Fibroblast of villous mesenchyme (primary cell): ENCODE measurements at regions not wholly inside any gene's neighbourhood (a gene's known extent, or its start where the extent isn't known, plus 50 kb on each side); places are given as distances from the start of the nearest gene placed in this dataset.

Source experiments
- DNase-seq: peaks from one replicate; pipeline ENCODE4 v3.0.0-alpha.2; 2010; ENCODE audit warnings: low read depth
- H3K4me3 ChIP-seq: 2 replicates; pipeline ENCODE4 v1.5.1; 2011; ENCODE audit warnings: low read depth, mild to moderate bottlenecking, low read length
- CTCF ChIP-seq: IDR thresholded peaks from 2 replicates; pipeline ENCODE4 v1.5.1; 2012; ENCODE audit warnings: low read depth, mild to moderate bottlenecking, low read length; ENCODE audit not compliant: insufficient read depth

- no peak for TF ChIP-seq CTCF
- H3K4me3 ChIP-seq: no peak overlapping the region
- DNase-seq: no peak
These were observed 205.9 kb downstream of the ZIC1 start for GRCh38 chr3:147615035-147615434.

- peak; percentile 1 for DNase-seq
- no peak overlapping the region for H3K4me3 ChIP-seq
- TF ChIP-seq CTCF: peak; percentile 28
These were observed 207.9 kb downstream of the ZIC1 start for GRCh38 chr3:147616998-147617619.

- H3K4me3 ChIP-seq: no peak overlapping the region
- no peak for TF ChIP-seq CTCF
- no peak for DNase-seq
These were observed 209.5 kb downstream of the ZIC1 start for GRCh38 chr3:147618691-147619090.

- TF ChIP-seq CTCF: no peak
- DNase-seq: no peak
- H3K4me3 ChIP-seq: no peak overlapping the region
These were observed 210.9 kb downstream of the ZIC1 start for GRCh38 chr3:147619921-147620560.

GRCh38 chr3:147620906-147621305, 211.7 kb downstream of the ZIC1 start:
- no peak for TF ChIP-seq CTCF
- no peak for DNase-seq
- H3K4me3 ChIP-seq: no peak overlapping the region

- no peak overlapping the region for H3K4me3 ChIP-seq
- no peak for TF ChIP-seq CTCF
- DNase-seq: no peak
These were observed 221.8 kb downstream of the ZIC1 start for GRCh38 chr3:147630921-147631415.

- no peak for TF ChIP-seq CTCF
- no peak for DNase-seq
These were observed 231.6 kb downstream of the ZIC1 start for GRCh38 chr3:147640781-147641180.

More at GRCh38 chr3:147640781-147641180, 231.6 kb downstream of the ZIC1 start:
- H3K4me3 ChIP-seq: no peak overlapping the region
